Ishikawa (cell line): ENCODE measurements at regions not wholly inside any gene's neighbourhood (a gene's known extent, or its start where the extent isn't known, plus 50 kb on each side); places are given as distances from the start of the nearest gene placed in this dataset.

ENCODE experiments used
- CEBPB ChIP-seq: IDR thresholded peaks from 2 replicates; pipeline ENCODE4 v1.6.1; 2012
- CREB1 ChIP-seq: IDR thresholded peaks from 2 replicates; pipeline ENCODE4 v1.6.1; 2012; ENCODE audit warnings: low read depth
- EGR1 ChIP-seq: IDR thresholded peaks from 2 replicates; pipeline ENCODE4 v1.6.1; 2012
- EP300 ChIP-seq: IDR thresholded peaks from 2 replicates; pipeline ENCODE4 v1.6.1; 2012; ENCODE audit warnings: borderline replicate concordance
- FOXM1 ChIP-seq: IDR thresholded peaks from 2 replicates; pipeline ENCODE4 v1.6.1; 2012; ENCODE audit warnings: low read depth, borderline replicate concordance
- NFIC ChIP-seq: IDR thresholded peaks from 2 replicates; pipeline ENCODE4 v1.6.1; 2012
- RAD21 ChIP-seq: IDR thresholded peaks from 2 replicates; pipeline ENCODE4 v1.6.1; 2012; ENCODE audit warnings: low read depth
- TAF1 ChIP-seq: IDR thresholded peaks from 2 replicates; pipeline ENCODE4 v1.6.1; 2012; ENCODE audit warnings: low read depth, mild to moderate bottlenecking
- TCF12 ChIP-seq: IDR thresholded peaks from 2 replicates; pipeline ENCODE4 v1.6.1; 2012; ENCODE audit warnings: low read depth
- TEAD4 ChIP-seq: IDR thresholded peaks from 2 replicates; pipeline ENCODE4 v1.6.1; 2012
- YY1 ChIP-seq: IDR thresholded peaks from 2 replicates; pipeline ENCODE4 v1.6.1; 2012; ENCODE audit warnings: low read depth
- ZBTB7A ChIP-seq: IDR thresholded peaks from 2 replicates; pipeline ENCODE4 v1.6.1; 2012; ENCODE audit warnings: low read depth
- TF ChIP-seq, protein P1 (sequence below): IDR thresholded peaks from 2 replicates; pipeline ENCODE4 v1.6.1; 2012
- TF ChIP-seq, protein P2 (sequence below): IDR thresholded peaks from 2 replicates; pipeline ENCODE4 v1.6.1; 2012; ENCODE audit warnings: low read depth, mild to moderate bottlenecking
- TF ChIP-seq, protein P3 (sequence below): IDR thresholded peaks from 2 replicates; pipeline ENCODE4 v1.6.1; 2012

DNA sequence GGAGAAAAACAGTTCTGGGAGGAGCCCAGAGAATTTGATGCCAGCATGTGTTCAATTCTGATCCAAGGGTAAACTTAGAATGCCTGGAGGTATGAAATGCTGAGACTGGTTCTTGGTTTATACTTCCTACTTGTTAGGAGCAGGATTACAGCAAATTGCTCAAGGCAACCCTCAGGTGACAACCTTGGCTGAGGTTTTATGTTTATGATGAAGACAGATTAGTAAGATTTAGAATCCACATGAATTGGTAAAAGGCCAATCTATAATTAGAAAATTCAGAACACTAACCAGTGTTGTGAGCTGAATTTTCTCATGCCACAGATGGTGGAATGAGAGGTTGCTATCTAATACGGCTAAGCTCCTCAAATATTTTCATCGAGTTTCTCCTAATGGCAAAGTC, 235.3 kb upstream of the NRIP1 start:
- no peak for TF ChIP-seq CEBPB
- TF ChIP-seq, protein P1, sequence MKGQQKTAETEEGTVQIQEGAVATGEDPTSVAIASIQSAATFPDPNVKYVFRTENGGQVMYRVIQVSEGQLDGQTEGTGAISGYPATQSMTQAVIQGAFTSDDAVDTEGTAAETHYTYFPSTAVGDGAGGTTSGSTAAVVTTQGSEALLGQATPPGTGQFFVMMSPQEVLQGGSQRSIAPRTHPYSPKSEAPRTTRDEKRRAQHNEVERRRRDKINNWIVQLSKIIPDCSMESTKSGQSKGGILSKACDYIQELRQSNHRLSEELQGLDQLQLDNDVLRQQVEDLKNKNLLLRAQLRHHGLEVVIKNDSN = no peak
- no peak for TF ChIP-seq CREB1
- TF ChIP-seq TCF12 = no peak
- no peak for TF ChIP-seq TEAD4
- no peak for TF ChIP-seq EGR1
- TF ChIP-seq RAD21 = no peak
- TF ChIP-seq EP300 = no peak
- no peak for TF ChIP-seq TAF1
- TF ChIP-seq ZBTB7A = no peak

DNA sequence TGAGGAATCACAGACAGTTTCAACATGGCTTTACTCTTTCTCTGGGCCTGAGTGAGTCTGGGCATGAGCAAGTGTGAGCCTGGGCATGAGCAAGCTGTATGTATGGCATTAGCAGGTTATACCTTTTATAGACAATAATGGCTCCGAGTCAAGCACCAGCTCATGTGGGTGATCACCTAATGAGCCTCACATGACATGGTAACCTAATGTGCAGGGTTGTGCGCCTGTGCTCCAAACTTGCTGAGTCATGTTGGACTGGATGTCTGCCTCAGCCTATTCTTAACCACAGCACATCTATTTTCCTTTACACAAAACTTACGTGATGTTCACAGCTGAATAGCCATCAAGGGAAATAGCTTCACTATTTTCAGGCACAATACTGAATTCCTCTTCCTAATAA, 236.2 kb upstream of the NRIP1 start:
- TF ChIP-seq TAF1 = no peak
- TF ChIP-seq, protein P2, sequence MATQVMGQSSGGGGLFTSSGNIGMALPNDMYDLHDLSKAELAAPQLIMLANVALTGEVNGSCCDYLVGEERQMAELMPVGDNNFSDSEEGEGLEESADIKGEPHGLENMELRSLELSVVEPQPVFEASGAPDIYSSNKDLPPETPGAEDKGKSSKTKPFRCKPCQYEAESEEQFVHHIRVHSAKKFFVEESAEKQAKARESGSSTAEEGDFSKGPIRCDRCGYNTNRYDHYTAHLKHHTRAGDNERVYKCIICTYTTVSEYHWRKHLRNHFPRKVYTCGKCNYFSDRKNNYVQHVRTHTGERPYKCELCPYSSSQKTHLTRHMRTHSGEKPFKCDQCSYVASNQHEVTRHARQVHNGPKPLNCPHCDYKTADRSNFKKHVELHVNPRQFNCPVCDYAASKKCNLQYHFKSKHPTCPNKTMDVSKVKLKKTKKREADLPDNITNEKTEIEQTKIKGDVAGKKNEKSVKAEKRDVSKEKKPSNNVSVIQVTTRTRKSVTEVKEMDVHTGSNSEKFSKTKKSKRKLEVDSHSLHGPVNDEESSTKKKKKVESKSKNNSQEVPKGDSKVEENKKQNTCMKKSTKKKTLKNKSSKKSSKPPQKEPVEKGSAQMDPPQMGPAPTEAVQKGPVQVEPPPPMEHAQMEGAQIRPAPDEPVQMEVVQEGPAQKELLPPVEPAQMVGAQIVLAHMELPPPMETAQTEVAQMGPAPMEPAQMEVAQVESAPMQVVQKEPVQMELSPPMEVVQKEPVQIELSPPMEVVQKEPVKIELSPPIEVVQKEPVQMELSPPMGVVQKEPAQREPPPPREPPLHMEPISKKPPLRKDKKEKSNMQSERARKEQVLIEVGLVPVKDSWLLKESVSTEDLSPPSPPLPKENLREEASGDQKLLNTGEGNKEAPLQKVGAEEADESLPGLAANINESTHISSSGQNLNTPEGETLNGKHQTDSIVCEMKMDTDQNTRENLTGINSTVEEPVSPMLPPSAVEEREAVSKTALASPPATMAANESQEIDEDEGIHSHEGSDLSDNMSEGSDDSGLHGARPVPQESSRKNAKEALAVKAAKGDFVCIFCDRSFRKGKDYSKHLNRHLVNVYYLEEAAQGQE = no peak
- TF ChIP-seq, protein P1 = no peak
- no peak for TF ChIP-seq EP300
- TF ChIP-seq, protein P3, sequence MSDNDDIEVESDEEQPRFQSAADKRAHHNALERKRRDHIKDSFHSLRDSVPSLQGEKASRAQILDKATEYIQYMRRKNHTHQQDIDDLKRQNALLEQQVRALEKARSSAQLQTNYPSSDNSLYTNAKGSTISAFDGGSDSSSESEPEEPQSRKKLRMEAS = no peak
- TF ChIP-seq YY1 = no peak
- TF ChIP-seq TEAD4 = no peak
- TF ChIP-seq CEBPB = no peak
- TF ChIP-seq TCF12 = no peak
- no peak for TF ChIP-seq EGR1
- TF ChIP-seq NFIC = no peak
- TF ChIP-seq ZBTB7A = no peak
- TF ChIP-seq FOXM1 = no peak
- TF ChIP-seq RAD21 = no peak
- TF ChIP-seq CREB1 = no peak

DNA sequence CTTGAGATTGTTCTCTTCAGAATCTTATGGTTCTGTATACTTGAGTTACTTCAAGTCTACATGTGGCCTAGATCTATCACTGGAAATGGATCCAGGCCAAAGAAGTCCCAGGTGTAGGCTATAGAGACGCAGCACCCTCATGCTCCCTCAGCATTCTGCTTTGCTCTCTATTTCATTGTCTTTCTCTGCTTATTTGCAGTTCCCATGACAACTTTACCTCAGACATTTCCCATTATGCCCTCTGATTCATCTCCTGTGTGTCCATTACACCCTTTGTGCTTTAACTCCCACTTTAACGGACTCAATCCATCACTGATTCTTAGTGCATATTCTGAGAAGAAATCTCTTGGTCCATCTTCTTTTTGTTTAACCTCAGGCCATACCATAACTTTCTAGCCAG, 236.9 kb upstream of the NRIP1 start:
- no peak for TF ChIP-seq FOXM1
- TF ChIP-seq EP300 = no peak

DNA sequence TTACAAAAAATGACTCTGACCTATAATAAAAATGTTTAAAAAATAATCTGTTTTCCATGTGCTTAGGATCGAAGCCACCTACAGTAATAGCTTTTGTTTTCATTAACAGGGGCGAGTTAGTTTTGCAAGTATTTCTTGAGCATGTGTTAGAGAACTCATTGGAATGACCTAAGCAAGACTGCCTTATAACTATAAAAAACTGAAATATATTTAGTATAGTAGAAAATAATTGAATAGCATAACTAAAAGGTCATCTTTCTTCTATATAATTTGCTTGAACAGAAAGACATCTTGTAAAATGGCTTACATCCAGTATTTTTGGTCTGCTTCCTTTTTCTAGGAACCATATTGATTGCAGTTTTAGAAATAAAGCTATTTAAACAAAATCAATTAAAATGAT, 241.5 kb upstream of the NRIP1 start:
- TF ChIP-seq EP300 = no peak
- no peak for TF ChIP-seq EGR1
- no peak for TF ChIP-seq CEBPB
- no peak for TF ChIP-seq YY1
- no peak for TF ChIP-seq FOXM1
- no peak for TF ChIP-seq TCF12
- no peak for TF ChIP-seq NFIC
- TF ChIP-seq, protein P1 = no peak
- no peak for TF ChIP-seq CREB1
- no peak for TF ChIP-seq TEAD4
- TF ChIP-seq, protein P3 = no peak
- TF ChIP-seq ZBTB7A = no peak
- TF ChIP-seq RAD21 = no peak
- TF ChIP-seq, protein P2 = no peak

DNA sequence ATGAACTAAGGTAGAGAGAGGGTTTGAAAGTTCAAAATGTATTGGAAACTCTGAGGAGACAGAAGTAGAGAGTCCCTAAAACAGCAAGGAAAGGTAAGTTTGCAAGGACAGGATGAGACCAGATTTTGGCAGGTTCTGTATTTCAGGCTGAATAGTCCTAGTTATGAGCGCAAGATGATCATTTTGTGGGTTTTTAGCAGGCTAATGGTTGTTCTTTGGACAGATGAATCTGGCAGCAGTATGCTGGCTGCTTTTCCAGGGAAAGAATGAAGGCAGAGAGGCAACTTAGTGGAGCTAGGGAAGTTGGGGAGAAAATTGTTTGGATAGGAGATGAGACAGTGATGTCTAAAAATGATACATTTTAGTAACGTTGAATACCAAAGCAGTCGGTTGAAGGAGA, 243.5 kb upstream of the NRIP1 start:
- no peak for TF ChIP-seq TCF12
- TF ChIP-seq, protein P2 = no peak
- no peak for TF ChIP-seq TEAD4
- no peak for TF ChIP-seq YY1
- TF ChIP-seq, protein P1 = no peak
- no peak for TF ChIP-seq TAF1
- TF ChIP-seq EGR1 = no peak
- TF ChIP-seq ZBTB7A = no peak
- TF ChIP-seq CEBPB = no peak
- no peak for TF ChIP-seq EP300
- no peak for TF ChIP-seq RAD21
- TF ChIP-seq NFIC = no peak
- TF ChIP-seq, protein P3 = no peak
- TF ChIP-seq FOXM1 = no peak
- TF ChIP-seq CREB1 = no peak
